HG02981 (cell line): ENCODE measurements at regions not wholly inside any gene's neighbourhood (a gene's known extent, or its start where the extent isn't known, plus 50 kb on each side); places are given as distances from the start of the nearest gene placed in this dataset.
"Not testable (repeated sequence)": the region's sequence is repeated elsewhere in the genome, so short reads cannot be mapped to it uniquely, and the experiment has no call there.

Source experiments
- ATAC-seq: cut with Tn5 transposase; IDR thresholded peaks from one replicate; pipeline ENCODE4 v1.9.1; 2021; ENCODE audit warnings: mild to moderate bottlenecking, moderate library complexity; ENCODE audit not compliant: unreplicated experiment

- ATAC-seq, result no peak
Measured at GRCh38 chr6:86629123-86629522, 308.2 kb upstream of the HTR1E start.

DNA sequence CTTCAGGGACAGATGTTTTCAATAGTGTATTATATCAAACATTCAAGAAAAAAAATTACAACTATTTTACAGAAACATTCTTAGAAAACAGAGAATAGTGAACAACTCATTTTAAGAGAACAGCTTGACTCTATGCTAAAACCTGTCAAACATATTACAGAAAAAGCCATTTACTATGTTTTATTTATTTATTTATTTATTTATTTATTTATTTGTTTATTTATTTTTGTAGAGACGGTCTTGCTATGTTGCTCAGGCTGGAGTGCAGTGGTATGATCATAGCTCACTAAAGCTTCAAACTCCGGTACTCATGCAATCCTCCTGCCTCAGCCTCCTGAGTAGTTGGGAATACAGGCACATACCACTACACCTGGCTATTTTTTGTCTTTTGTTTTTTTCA lies 317.9 kb upstream of the HTR1E start:
- ATAC-seq, result no peak

DNA sequence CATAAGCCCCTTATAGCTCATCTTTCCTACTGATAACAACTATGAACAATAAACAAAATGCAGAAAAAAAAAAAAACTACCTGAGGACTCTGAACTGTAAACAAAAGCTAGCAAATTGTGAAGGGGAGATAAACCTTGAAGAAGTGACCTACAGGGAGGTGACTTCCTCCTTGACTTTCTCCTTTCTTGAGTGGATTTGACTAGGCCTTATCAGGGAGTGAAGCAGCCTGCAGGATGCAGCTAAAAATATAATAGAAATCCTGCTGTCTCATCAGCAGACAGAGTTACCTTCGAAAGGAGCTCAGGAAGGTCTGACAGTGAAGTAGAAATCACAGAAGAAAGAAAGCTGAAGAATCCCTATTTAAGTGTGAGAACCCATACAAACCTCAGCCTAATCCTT lies 322.0 kb upstream of the HTR1E start:
- no peak for ATAC-seq

GRCh38 chr6:86609549-86610388 lies 327.6 kb upstream of the HTR1E start:
- no peak for ATAC-seq

- not testable (repeated sequence) for ATAC-seq
Measured at GRCh38 chr6:86603364-86603763, 334.0 kb upstream of the HTR1E start.

DNA sequence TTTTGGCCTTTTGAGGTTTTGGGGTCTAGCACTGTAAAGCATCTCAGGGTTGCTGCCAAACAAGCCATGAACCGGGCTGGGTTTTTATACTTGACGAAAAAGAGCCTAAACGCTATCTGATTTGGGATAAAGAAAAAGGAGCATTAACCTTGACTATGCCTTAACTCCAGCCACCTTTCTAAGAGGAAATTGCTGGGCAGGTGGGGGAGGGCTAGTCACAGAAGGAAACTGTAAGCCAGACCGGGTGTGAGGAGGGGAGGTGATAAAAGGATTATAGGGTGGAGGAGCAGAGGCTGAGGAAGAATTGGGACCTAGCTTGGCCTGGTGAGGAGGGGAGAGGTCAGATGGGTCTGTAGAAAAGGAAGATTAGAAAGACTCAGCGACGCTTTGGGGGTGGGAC lies 335.2 kb upstream of the HTR1E start:
- not testable (repeated sequence) for ATAC-seq

DNA sequence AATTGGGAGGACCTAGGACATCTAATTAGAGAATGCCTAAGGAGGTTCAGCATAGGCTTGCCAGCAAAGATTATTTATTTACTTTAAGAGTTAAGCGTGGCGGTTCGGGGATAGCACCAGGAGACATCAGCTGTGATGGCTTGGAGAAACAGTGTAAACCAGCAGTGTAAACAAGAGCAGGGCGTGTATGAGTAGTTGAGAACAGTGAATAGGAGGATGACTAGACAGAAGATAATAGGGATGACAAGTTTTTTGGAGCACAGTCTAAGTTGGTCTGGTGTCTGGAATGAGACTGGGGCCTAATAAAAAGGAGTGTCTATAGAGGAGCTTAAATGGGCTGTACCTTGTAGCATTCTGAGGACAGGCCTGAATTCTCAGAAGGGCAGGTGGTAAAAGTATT lies 338.4 kb upstream of the HTR1E start:
- not testable (repeated sequence) for ATAC-seq

DNA sequence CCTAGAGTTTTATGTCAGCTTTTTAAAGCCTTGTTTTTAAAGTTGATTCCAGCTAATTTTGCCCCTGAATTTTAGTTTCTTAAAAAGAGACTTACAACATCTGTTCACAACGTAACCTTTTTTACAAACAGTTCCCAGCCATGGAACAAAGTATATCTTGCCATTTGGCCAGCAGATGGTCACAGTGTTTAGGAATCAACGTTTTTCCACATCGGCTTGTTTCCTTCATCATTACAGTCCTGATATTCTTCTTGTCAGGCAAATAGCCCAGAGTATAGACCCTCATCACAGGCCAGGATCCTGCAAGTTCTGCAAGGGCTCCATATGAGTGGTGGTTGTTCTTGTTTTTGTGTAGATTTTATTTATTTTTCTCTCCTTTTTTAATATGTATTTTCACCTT lies 341.7 kb upstream of the HTR1E start:
- no peak for ATAC-seq

DNA sequence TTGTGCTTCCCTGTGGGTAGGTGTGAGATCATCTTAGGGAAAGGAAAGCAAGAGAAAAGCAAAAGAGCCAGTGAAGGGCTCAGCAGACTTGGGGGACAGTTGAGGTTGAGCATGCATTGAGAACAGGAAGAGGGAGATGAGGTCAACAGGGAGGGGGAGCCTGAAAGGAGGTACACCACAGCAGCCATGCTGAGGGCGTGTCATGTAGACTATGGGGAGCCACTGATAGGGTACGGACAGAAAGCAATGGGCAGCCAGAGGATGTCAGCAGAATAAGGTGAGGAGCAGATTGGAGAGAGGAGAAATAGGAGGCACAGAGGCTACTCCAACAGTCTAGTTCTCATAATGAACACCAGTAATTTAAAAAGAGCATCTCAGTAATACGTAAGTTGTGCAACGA lies 351.1 kb upstream of the HTR1E start:
- ATAC-seq, result no peak

DNA sequence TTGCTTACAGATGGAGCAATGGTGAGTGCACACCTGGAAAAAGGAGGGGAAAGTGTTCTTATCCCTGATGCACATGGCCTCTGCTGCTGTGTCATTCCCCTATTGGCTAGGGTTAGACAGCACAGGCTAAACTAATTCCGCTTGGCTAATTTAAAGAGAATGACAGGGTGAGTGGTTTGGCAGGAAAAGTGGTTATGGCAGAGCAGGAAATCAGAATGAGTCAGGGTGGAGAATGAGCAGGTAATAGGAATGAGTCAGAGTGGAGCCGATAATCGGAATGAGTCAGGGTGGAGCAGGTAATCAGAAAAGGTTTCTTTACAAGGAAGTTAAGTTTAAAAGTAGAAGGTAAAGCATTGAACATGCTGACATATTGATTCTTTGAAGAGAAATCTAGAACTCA lies 355.5 kb upstream of the HTR1E start:
- no peak for ATAC-seq

DNA sequence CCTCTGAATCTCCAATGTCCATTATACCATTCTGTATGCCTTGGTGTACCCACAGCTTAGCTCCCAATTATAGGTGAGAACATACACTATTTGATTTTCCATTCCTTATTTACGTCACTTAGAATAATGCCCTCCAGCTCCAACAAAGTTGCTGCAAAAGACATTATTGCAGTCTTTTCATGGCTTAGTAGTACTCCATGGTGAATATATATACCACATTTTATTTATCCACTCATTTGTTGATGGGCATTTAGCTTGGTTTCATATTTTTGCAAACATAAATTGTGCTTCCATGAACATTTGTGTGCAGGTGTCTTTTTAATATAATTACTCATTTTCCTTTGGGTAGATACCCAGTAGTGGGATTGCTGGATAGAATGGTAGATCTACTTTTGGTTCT lies 374.1 kb upstream of the HTR1E start:
- no peak for ATAC-seq

GRCh38 chr6:86558318-86558717 lies 379.0 kb upstream of the HTR1E start:
- no peak for ATAC-seq

GRCh38 chr6:86537292-86537861 lies 400.0 kb upstream of the HTR1E start:
- ATAC-seq, result no peak

DNA sequence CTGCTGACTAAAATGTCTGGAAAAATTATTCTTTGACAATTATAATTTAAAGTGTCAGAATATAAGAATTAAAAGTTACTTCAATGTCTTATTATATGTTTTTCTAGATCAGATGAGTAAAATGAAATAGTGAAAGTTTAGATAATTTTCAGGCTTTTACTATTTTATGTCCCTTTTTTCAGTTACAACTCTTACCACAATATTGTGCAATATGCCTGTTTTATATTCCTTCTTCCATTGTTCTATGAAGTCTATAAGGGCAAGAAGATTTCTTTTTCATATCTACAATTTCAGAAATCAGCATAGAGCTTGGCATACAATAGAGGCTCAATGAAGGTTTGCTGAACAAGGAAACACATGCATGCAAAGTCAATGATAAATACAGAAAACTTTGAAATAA lies 401.2 kb upstream of the HTR1E start:
- ATAC-seq, result no peak

DNA sequence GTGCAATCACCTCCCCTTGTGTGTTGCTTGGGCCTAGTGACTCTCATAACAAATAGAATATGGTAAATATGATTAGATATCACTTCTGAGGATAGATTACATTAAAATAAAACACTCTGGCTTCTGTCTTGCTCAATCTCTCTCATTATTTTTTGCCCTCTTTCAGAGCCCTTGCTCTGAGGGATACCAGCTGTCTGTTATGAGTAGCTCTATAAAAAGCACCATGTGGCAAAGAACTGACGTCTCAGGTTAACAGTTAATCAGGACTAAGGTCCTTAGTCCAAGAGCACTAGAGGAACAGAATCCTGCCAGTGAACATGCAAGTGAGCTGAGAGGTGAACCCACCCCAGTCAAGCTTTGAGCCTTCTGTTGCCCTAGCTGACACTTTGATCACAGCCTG lies 402.2 kb upstream of the HTR1E start:
- ATAC-seq, result no peak

DNA sequence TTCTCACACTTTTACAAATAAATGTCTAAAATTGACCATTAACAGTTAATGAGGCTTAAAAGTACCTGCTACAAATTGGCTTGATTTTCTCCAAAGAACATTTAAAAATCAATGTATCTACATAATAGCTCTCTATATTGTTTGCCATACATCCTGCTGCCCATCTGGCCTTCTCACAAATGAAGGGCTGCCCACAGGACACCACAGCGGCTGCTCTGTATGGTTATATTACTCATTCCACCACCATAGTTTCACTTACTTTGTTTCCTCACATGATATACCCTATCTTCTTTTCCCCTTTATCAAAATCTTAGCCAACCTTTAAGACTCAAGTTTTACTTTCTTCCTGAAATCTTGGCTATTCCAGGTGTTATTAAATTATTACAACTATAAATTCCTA lies 407.7 kb upstream of the HTR1E start:
- ATAC-seq, result no peak

- no peak for ATAC-seq
Measured at GRCh38 chr6:86526238-86526637, 411.1 kb upstream of the HTR1E start.

DNA sequence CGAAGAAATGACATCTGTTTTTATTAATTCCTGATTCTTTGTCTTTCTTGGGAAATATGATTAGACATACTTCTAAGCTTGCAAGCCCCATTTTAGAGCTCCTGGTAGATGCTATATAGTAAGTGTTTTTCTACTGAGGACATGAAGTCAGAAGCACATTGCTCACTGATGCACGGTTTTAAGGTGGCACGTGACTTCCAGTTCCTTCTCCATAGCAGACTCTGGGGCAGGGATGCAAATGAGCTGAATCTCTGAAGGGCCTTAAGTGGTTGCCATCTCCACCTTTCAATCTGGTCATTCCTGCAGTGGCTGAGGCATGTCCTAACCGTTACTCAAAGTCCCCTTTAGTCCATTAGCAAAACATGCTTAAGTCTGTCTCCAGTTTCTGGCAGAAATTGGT lies 421.2 kb upstream of the HTR1E start:
- ATAC-seq, result no peak

DNA sequence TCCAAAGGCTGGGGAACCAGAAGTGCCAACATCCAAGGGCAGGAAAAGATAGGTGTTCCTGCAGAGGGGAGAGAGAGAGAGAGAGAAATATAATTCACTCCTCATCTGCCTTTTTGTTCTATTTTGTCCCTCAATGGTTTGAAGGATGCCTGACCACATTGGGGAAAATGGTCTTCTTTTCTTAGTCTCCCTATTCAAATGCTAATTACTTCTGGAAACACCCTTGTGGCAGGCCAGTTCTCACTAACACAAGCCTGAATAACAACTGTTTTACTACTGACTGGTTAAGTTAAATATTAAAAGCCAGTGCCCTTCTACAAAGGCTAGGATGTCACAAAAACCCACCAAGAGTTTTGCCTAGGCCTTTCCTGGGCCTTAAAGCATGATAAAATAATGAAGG lies 425.4 kb upstream of the HTR1E start:
- no peak for ATAC-seq

- ATAC-seq, result no peak
Measured at GRCh38 chr6:86508230-86508629, 429.1 kb upstream of the HTR1E start.

GRCh38 chr6:86502497-86502896 lies 434.8 kb upstream of the HTR1E start:
- ATAC-seq, result no peak

- no peak for ATAC-seq
Measured at GRCh38 chr6:86500035-86500434, 437.3 kb upstream of the HTR1E start.

- not testable (repeated sequence) for ATAC-seq
Measured at GRCh38 chr6:86489042-86489441, 448.3 kb upstream of the HTR1E start.
